ENCODE measurements at regions not wholly inside any gene's neighbourhood (a gene's known extent, or its start where the extent isn't known, plus 50 kb on each side); places are given as distances from the start of the nearest gene placed in this dataset.

DNA sequence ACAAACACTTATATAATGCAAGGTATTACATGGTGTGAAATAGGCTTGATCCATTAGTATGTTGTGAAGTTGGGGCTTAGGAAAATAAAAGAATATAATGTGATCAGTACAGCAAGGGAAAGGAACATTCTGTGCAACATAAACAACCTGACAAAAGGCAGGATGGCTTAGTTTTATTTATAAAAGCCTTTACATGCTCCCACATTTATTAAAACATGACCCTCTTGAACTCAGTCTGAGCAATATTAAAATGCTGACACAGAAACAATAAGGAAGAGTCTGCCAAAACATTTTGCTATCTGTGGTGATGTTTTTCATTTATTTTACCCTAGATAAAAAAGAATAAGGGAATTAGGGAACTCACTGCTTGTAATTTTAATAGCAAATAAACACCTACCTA is 519.7 kb downstream of the PCDH7 start:
- TF ChIP-seq EP300 (IDR thresholded peaks at IDR 0.05) (no peak), POLR2A (IDR thresholded peaks at IDR 0.05; ENCODE audit: low read depth) (no peak)
